Panc1 (cell line): ENCODE measurements at regions not wholly inside any gene's neighbourhood (a gene's known extent, or its start where the extent isn't known, plus 50 kb on each side); places are given as distances from the start of the nearest gene placed in this dataset.

ENCODE experiments used
- POLR2AphosphoS5 ChIP-seq: IDR thresholded peaks from 2 replicates; pipeline ENCODE4 v1.6.1; 2012; ENCODE audit warnings: mild to moderate bottlenecking, low read depth, low read length, moderate library complexity
- SIN3A ChIP-seq: IDR thresholded peaks from 2 replicates; pipeline ENCODE4 v1.6.1; 2012; ENCODE audit warnings: low read depth, mild to moderate bottlenecking, low read length, moderate library complexity, borderline replicate concordance; ENCODE audit not compliant: insufficient read depth
- TF ChIP-seq, protein P1 (sequence below): fragments of 450-650 bp; IDR thresholded peaks from 2 replicates; pipeline ENCODE4 v1.5.1; 2017; ENCODE audit warnings: mild to moderate bottlenecking

DNA sequence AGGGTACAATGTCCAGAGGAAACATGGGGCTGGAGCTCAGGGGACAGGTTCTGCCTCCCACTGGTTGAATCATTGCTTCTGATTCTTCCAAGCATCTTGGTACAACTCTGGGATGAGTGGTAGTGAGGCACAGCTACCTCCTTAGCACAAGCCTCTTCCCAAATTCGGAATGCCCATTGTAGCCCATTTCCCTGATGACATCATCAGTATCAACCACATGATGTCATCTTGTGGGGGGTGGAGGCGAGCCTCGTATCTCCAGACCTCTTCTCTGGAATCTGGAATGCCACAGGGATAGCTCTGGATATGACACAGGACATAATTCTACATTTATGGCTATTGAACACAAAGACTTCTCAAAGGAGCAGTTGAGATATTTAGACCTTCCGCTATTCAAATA is 715.2 kb downstream of the RNF144A start:
- TF ChIP-seq, protein P1, sequence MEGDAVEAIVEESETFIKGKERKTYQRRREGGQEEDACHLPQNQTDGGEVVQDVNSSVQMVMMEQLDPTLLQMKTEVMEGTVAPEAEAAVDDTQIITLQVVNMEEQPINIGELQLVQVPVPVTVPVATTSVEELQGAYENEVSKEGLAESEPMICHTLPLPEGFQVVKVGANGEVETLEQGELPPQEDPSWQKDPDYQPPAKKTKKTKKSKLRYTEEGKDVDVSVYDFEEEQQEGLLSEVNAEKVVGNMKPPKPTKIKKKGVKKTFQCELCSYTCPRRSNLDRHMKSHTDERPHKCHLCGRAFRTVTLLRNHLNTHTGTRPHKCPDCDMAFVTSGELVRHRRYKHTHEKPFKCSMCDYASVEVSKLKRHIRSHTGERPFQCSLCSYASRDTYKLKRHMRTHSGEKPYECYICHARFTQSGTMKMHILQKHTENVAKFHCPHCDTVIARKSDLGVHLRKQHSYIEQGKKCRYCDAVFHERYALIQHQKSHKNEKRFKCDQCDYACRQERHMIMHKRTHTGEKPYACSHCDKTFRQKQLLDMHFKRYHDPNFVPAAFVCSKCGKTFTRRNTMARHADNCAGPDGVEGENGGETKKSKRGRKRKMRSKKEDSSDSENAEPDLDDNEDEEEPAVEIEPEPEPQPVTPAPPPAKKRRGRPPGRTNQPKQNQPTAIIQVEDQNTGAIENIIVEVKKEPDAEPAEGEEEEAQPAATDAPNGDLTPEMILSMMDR = no peak
- no peak for TF ChIP-seq SIN3A
- TF ChIP-seq POLR2AphosphoS5 = no peak
